Central memory CD4-positive, alpha-beta T cell (primary cell): ENCODE measurements at regions not wholly inside any gene's neighbourhood (a gene's known extent, or its start where the extent isn't known, plus 50 kb on each side); places are given as distances from the start of the nearest gene placed in this dataset.

Source experiments
- DNase-seq: peaks from one replicate; pipeline ENCODE4 v3.0.0; 2022

DNA sequence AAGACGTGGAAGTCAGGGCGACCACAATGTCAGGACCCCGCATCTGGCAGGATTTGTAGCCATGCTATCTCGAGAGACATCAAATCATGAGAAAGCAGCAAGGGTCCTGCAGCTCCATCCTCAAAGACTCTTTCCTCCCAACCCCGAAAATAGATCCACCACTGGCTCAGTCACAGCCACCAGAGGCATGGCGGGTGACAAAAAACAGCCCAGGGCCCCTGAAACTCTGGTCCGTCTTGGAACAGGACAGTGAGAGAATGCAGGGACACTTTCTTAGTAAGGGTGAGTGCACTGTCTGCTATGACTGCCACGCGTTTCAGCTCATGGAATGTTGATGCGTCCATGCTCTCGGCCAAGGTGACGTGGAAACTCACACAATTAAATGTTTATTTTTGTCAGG lies 220.9 kb downstream of the IRX2 start:
- no peak for DNase-seq

DNA sequence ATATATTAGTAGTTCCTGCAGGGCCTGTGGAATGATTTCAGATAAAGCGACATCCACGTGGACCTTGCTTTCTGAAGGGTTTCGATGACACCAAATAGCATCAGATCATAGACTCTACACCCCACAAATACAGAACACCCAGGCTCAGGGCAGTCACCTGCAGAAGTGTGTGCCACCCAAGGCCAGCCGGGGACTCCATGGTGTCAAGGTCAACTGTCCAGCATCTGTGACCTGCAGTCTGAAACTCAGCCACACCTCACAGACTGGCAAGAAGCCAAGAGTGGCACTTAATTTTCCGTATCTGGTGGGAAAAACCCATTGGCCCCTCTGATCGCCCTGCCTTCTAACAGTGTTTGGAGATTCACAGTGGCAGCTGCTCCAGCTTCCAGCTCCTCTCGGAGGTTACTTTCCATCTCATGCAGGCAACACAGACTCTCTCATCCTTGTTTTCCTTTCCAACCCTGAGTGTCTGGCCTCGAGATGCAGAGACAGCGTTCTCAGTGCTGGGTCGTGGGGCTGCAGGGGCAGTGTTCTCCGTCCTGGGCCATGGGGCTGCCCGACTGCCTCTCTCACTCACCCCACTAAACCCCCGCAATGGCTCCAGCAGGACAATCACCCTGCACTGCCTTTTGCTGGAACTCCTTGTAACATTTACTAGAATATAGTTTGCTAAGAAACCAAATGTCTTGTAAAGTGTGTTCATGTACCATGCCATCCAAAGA lies 221.9 kb downstream of the IRX2 start:
- no peak for DNase-seq

DNA sequence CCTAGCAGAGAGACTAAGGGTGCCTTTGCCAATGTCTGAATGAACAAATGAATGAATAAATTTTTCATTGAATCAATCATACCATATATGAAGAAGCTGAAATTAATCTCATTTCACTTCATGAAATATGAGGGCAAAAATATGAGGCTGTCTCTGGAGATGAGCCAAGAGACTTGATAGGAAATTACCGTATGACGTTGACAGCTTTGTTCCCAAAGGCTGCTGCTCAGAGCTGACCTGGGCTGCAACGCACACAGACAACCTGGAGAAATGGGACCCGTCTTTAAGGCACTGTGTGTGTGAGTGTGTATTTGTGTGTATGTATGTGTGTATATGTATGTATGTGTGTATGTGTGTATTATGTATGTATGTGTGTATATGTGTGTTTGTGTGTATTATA lies 226.1 kb downstream of the IRX2 start:
- DNase-seq: no peak

DNA sequence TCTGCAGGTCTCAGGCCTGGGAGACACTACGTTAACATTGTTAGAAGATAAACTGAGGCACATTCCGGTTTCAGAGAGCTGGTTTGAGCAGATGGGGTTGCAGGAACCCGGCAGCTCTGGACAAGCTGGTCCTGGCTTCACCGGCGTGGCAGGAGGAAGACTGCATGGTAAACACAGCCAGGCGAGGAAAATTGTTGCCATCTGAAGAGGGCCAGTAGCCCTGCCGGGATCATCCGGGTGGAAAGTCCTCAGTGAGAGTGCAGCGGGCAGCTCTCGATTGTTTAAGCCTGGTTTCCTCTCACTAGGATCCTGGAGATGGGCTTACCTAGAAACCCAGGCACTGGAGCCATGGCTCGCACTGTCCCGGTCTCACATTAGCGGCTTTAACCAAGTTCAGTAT lies 226.9 kb downstream of the IRX2 start:
- DNase-seq: no peak

DNA sequence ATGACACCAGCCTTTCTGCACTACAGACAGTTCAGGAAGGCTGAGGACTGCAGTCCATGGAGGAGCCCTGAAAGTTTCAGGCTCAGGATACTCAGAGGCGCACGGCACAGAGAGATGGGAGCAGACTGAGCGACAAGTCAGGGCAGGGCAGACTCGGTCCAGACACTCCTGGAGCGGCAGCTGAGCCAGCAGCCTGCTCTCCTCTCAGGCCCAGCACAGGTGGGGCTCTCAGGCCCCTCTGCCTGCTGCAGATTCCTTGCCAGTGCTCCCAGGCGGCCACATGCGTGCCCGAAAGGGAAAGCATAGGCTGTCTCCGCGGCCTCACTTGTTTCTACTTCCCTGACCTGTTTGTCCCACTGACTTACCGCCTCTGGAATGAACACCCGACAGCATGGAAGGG lies 228.3 kb downstream of the IRX2 start:
- DNase-seq: no peak

DNA sequence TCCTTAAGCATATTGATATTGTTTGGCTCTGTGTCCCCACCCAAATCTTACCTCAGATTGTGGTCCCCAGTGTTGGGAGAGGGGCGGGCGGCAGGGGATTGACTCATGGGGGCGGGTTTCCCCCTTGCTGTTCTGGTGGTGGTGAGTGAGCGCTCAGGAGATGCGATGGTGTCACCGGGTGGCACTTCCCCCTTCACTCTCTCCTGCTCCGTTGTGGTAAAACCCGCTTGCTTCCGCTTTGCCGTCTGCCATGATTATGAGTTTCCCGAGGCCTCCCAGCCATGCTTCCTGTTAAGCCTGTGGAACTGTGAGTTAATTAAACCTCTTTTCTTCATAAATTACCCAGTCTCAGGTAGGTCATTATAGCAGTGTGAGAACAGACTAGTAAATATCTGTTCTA lies 229.1 kb downstream of the IRX2 start:
- DNase-seq: no peak

DNA sequence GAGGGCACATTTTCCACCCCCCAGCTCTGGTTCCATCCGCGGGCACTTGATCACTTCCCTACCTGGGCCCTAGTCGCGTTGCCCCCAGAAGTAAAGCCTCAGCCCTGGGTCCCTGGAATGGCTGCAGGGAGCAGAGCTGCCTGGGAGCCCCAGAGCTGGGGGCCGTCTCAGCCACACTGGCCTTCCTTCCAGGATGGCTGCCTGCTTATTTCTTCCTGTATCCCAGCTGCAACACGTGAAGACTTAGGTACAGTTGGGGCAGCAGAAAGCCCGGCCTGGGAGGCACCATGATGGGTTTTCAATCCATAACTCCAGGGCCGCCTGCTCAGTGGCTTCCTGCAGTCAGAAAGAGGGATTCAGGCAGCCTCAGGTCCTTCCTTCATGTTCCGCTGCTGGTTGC lies 232.3 kb downstream of the IRX2 start:
- no peak for DNase-seq

DNA sequence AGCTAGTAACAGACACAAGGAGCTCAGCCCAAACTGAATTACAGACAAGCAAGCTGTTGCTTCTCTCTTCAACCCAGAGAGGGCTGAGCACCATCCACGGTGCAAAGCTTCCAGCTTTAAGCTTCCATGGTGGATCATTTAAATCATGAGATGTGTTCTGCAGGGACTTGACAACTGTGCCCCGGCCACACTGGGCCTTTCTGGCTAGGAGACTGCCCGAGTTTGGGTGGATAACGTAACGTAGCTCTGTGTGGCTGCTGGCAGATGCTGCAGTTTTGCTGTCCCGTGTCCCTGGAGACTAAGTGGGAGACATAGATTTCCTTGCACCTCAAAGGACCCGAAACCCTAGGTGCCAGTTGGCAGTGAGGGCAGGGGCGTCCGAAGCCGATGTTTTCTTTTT lies 234.0 kb downstream of the IRX2 start:
- no peak for DNase-seq

DNA sequence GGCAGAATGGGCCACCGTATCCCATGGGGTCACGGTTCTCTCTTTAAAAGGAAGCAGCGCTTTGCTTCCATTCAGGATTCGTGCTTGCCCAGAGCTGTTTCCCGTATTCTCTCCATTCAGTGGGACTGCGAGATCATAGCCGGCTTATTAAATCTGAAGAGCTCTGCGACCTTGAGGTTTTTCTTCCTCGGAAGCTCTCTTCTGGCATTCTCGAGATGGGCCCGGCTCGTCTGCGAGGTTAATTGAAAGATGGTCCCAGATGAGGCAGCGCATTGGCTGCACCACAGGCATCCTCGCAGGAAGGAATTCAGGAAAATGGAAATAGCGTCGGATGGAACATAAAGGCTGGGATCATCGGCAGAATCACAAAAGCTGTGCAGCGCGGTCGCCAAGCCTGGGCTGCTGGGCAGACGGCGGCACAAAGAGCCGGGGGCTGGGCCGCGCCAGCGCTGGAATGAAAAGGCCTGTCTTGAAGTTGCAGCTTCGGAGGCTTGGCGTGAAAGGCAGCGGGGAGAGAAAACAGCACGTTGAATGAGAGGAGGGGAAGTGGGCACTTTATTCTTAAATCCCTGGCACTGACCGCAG lies 236.2 kb downstream of the IRX2 start:
- no peak for DNase-seq

DNA sequence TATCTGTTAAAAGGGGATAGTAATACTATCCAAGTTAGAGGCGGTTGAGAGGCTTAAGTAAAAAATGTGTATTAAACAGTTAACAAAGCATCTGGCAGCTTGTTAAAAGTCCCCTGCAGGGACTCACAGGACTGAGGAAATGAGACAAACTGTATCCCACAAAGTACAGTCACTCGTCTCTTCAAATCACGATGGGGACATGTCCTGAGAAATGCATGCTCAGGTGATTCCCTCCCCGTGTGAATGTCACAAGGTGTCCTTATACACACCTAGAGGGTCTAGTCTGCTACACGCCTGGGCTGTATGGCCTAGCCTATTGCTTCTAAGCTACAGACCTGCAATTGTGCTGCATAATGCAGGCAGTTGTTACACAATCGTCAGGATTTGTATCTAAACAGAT lies 237.0 kb downstream of the IRX2 start:
- no peak for DNase-seq

DNA sequence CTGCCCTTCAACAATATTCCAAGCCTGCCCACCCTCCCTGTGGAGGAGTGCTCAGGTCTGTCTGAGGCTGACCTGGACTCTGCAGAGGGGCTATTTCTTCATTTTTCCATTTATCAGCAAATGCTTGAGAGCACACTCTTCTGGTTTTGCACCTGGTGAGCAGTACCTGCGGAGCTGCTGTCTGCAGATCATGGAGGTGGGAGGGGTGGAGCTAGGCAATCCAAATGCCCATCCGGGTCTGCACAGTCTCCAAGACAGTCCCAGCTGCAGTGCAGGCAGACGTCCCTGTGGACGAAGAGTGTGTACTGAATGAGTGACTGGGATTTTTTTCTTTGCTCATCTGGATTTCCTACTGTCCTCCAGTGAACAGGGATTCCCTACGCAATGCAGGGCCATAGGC lies 239.8 kb downstream of the IRX2 start:
- no peak for DNase-seq

DNA sequence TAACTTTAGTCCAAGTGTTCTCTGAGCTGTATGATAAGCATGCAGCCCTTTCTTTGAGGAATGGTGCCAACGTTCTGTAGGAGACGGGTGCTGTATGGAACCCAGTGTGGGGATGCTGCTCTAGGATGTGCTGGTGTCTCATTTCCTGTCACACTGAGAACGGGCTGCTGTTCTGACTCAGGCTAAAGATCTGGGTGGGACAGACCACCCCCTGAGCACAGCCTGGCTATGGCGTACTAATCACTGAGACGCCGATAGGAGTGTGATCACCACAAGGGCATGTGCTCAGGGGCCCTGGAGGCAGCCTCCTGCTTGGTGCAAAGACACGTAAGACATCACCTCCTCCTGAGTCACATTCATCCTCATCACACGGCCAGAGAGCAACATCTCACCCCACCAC lies 240.4 kb downstream of the IRX2 start:
- no peak for DNase-seq

DNA sequence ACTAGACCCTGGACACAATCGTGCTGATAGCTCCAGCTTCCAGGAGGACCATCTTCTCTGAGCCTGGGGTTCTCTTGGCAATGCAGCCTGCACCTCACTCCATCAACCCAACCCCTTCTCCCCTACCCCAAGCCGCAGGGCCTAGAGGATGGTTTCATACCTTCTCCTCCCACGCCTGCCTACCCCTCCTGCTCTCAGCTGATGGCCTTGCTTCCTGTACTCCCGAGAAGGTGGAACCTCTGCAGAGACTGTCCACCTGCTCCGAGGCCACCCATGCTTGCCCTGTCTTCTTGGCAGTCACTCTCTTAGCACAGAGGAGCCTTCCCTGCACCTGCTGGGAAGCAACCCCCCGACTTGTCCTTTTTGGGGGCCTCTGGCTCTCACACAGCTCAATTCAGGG lies 241.9 kb downstream of the IRX2 start:
- no peak for DNase-seq

DNA sequence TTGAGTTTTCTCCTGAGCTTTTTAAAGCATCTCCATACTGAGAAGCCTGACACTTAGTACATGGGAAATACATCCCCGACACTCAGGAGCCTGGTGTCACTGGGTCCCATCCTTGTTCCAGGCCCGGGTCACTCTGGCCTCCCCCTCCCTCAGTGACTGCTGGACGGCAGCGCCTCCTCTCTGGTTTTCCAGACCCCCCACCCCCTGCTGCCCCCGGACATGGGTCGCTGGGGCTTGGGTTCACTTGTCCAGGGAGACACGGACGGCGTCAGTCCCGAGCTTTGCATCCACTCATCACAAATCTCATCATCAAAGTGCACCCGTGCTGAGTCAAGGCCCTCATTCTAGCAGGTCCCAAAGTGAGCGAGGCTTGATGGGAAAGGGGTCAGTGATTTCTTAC lies 243.0 kb downstream of the IRX2 start:
- DNase-seq: no peak

DNA sequence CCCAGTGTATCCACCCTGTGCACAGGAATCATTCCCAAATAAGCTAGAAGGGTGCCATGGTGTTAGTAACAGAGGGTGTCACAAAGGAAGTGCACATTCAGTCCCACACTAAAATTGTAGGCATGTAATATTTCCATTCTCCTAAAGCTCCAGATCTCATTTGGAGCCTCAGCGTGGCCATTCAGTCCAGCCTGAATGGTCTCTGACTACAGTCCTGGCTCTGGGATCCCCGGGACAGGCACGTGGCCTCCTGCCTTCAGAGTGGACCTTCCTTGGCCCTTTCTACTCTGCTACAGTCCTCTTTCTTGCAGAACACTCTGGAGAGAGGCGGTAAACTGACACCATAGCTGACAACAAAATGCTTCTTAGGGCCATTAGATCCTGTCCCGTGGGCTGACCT lies 243.9 kb downstream of the IRX2 start:
- no peak for DNase-seq

DNA sequence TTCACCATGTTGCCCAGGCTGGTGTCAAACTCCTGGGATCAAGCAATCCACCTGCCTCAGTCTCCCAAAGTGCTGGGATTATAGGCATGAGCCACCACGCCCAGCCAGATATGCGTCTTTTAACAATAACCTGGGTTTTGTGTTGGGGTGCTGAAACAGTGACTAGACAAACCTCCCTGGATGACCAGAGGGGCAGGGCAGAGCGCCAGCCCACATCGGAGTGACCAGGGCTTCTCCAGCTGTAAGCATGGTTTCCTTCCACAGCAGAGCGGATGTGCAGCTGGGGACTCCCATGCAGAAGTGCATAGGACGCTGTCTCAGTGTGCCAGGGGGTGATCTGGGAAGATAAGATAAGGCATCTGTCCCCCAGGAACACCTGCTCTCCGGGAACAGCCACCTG lies 244.9 kb downstream of the IRX2 start:
- DNase-seq: no peak

DNA sequence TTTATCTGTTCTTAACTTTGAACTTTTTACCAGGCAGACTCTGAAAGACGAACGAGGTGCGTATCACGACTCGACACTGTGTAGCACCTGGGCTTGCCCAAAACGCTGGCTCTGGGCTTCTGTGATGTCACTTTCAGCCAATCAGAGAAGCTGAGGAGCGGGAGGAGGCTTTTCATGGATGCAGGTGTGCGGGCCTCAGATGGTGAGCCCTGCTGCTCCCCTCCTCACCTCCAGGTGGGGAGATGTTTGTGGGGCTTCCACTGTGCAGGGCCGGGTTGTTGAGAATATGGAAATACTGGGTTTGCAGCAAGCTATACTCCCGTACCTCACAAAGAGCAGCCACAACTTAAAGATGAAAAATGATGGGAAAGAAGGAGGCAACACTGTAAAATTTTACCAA lies 246.3 kb downstream of the IRX2 start:
- no peak for DNase-seq

DNA sequence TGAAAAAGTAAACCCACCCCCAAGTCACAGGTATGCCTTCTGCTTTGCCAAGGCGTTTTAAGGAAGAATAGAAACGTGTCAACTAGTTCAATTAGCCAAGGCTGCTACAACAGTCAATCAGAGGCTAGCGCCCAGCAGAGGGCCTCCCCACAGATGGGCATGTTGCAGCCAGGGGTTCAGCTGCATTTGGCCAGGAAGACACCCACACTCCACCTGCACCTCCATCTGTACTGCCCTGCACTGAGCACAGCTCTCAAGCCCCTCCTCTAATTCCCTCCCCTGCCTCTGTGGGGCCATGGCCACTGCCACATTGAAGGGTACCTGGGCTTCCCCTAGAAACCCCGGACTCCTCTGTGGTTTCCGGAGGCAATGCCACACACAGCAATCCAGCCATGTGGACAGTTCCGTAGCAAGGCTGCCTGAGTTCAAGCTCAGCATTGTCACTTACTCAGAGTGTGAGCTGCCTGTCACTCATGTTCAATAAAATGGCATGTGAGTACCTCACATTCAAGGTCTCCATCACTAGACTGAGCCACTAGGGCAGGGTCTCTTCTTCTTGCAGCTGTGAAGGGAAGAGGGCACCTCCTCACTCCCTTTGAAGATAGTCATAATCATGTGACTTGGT lies 248.4 kb downstream of the IRX2 start:
- DNase-seq: no peak

DNA sequence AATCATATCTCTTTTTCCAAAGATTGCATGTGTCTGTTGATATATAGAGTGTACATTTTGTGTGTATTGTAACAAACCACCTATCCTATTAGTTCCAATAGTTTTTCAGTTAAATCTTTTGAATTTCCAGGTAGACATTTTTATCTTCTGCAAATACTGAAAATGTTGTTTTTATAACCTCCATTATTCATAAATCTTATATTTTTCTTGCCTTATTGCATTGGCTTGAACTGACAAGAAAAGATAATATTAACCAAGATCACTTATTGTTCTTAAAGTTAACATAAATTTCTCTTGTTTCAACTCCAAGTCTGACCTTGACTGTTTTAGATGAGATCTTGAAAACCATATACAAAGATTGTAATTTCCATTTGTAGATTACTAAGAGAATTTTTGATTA lies 251.6 kb downstream of the IRX2 start:
- DNase-seq: no peak

DNA sequence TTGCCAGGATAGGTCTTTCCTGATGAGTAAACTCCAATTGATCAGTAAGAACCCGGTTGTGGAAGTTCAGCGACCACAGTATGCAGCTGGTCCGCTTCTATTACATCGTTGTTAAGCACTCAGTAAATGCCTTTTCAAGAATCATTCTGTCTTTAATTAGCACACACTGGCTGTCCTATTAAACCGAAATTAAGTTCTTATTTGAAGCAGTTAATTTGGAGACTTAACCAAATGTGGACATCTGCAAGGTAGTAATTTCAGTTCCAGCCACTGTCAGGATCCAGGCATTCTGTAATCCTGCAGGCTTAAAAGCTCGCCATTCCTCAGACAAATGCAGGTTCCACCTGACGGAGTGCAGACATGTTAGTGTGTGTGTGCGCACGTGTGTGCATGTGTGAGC lies 254.6 kb downstream of the IRX2 start:
- DNase-seq: no peak

DNA sequence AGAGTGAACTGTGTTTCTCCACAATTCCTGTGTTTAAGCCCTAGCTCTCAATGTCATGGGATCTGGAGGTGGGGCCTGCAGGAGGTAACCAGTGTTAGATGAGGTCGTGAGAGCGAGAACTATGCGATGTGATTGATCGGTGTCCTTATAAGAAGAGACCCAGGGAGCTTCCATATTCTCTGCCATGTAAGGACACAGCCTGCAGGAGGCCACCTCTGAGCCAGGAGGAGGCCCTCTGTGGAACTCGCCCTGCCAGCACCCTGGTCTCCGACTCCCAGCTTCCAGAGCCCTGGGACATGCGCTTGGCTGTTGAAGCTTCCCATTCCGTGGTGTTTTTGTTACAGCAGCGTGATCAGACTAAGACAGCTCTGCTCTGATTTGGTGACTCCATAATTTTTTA lies 255.4 kb downstream of the IRX2 start:
- DNase-seq: no peak

DNA sequence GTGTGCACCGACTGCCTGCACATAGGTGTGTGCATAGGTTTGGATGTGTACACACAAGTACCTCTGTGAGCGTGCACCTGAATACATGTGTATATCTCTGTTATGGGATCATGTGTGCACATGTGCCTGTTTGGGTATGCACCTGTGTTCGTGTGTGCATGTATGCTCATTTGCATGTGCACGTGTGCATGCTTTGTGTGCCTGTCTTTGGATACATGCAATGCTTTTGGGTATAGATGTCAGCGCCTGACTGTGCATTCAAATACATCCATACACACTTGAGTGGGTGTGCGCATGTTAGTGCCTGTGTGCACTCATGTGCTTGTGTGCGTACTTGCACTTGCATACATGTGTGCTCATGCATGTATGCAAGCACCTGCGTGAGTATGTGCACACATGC lies 258.1 kb downstream of the IRX2 start:
- DNase-seq: no peak

DNA sequence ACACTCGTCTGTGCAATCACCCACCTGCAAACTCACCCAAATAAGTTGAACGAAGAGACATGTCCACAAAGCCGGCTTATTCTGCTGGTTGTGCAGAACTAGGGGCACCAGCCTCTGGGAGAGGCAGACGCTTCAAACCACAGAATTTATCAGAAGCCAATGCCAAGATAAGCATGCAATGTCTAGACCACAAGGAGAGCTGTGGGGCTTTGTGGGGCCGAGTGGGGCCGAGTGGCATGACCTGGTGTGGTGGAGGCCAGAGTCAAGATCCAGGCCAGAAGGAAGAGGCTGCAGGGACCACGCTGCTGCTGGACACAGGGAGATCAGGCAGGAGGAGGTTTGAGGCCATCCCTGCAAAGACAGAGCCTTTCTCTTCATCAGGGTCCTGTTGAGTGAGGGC lies 259.0 kb downstream of the IRX2 start:
- DNase-seq: no peak

DNA sequence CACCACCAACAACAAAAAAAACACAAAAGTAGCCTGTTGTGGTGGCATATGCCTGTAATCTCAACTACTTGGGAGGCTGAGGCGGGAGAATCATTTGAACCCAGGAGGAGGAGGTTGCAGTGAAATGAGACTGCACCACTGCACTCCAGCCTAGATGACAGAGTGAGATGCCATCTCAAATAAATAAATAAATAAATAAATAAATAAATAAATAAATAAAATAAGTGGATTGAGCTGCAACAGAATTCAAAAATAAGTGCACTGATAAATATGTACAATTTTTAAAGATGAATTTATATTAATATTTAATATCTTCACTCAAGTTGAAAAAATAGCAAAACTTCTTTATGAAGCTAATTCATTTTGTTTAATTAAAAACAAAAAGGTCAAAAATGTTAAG lies 259.6 kb downstream of the IRX2 start:
- no peak for DNase-seq

DNA sequence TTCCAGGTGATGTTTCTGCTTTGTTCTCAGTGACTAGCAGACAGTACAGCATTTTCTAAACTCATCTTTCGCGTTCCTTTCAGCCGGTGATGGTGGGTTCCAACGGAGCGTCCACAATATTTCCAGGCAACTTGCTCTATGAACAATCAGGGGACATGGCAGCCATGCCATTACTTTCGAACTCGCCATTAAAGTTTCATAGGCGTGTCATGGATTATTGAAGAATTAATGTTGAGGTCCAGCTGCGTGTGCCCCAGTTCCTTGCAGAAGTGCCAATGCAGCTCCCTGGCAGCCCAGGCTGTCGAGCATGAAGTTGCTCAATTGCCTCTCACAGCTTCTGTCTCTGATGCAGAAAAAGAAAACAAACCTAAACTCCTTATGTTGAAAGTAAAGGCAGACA lies 262.2 kb downstream of the IRX2 start:
- no peak for DNase-seq
